Breast epithelium (tissue), 3 donors: ENCODE measurements at regions not wholly inside any gene's neighbourhood (a gene's known extent, or its start where the extent isn't known, plus 50 kb on each side); places are given as distances from the start of the nearest gene placed in this dataset.
"Not testable (repeated sequence)": the region's sequence is repeated elsewhere in the genome, so short reads cannot be mapped to it uniquely, and the experiment has no call there.

Experiments
- POLR2A ChIP-seq: fragments of 450-650 bp; IDR thresholded peaks from one replicate; pipeline ENCODE4 v1.6.1; 2016; ENCODE audit warnings: antibody characterized with exemption, mild to moderate bottlenecking, moderate library complexity
- TF ChIP-seq, protein P1 (sequence below), 3 donors: fragments of 450-650 bp; IDR thresholded peaks; one replicate each; pipeline ENCODE4 v1.5.1; 2016 to 2017; ENCODE audit warnings: antibody characterized with exemption in 3 of 3, mild to moderate bottlenecking in 3 of 3, moderate library complexity in 3 of 3

DNA sequence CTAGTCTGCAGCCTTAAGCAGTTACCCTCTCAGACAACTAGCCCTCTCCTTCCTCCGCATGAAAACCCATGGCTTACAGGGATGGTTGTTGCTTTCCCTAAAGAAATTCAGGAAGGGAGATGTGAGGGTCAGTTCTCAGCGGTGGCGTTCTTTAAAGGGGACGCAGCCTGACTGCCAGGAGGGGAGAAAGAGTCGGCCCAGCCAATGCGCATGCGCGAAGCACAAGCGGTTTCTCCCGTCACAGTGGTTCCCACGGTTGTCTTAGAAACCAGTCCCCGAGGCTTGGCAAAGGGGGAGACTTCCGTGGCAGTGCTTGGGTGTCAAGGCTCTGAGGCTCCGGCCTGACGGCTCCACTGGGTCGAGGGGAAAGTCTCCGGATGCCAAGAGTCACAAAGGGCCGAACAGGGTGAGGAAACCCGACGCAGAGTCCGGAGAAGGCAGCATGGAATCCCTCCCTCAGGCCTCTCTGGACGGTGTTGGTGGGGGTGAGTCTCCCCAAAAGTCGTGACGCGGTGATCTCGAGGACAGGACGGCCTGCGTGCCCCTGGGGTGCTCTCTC lies 140.8 kb upstream of the ANKRD20A1 start:
- not testable (repeated sequence) for TF ChIP-seq POLR2A
- TF ChIP-seq, protein P1, sequence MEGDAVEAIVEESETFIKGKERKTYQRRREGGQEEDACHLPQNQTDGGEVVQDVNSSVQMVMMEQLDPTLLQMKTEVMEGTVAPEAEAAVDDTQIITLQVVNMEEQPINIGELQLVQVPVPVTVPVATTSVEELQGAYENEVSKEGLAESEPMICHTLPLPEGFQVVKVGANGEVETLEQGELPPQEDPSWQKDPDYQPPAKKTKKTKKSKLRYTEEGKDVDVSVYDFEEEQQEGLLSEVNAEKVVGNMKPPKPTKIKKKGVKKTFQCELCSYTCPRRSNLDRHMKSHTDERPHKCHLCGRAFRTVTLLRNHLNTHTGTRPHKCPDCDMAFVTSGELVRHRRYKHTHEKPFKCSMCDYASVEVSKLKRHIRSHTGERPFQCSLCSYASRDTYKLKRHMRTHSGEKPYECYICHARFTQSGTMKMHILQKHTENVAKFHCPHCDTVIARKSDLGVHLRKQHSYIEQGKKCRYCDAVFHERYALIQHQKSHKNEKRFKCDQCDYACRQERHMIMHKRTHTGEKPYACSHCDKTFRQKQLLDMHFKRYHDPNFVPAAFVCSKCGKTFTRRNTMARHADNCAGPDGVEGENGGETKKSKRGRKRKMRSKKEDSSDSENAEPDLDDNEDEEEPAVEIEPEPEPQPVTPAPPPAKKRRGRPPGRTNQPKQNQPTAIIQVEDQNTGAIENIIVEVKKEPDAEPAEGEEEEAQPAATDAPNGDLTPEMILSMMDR (IDR thresholded peaks at IDR 0.05) = not testable (repeated sequence)
